GM12878 (cell line): ENCODE measurements at regions not wholly inside any gene's neighbourhood (a gene's known extent, or its start where the extent isn't known, plus 50 kb on each side); places are given as distances from the start of the nearest gene placed in this dataset.

Experiments
- ATAC-seq: fragments of 200-7000 bp; cut with Tn5 transposase; 3 replicates; pipeline ENCODE4 v1.9.1; 2020; ENCODE audit warnings: mild to moderate bottlenecking, moderate library complexity
- BruUV-seq: library from RNA; stranded (reverse); fragments of 400-500 nt; replicated peaks from 2 replicates; lab custom pipeline; 2021; lab: Mats Ljungman, UMichigan
- CTCF ChIA-PET: fragments of 300-600 bp; sonication (Branson Sonifier 250); formaldehyde crosslinking; extraction: SDS; loops from one replicate; lab custom pipeline; 2021; ENCODE audit warnings: inconsistent platforms; lab: Yijun Ruan, JAX
- POLR2A ChIA-PET: fragments of 350-600 bp; formaldehyde crosslinking; extraction: SDS; loops from one replicate; lab custom pipeline; 2021; ENCODE audit warnings: inconsistent platforms; lab: Charles Lee
- RAD21 ChIA-PET: fragments of 300-600 bp; sonication (Branson Sonifier 250); formaldehyde crosslinking; loops from one replicate; lab custom pipeline; 2023; ENCODE audit warnings: antibody characterized with exemption; ENCODE audit not compliant: unreplicated experiment; lab: Charles Lee
- SMC1A ChIA-PET: fragments of 300-600 bp; sonication (Branson Sonifier 250); formaldehyde crosslinking; loops from one replicate; lab custom pipeline; 2023; ENCODE audit not compliant: unreplicated experiment, uncharacterized antibody; lab: Charles Lee
- DNase-seq: peaks from one replicate; pipeline ENCODE4 v3.0.0-alpha.2; 2011; ENCODE audit warnings: low read depth, low spot score
- FAIRE-seq: peaks from 3 replicates; lab custom pipeline; 2011; peaks lifted over from hg19 to GRCh38; lab: Jason Lieb, UNC
- H2AFZ ChIP-seq: 2 replicates; pipeline ENCODE4 v1.6.0; 2011; ENCODE audit warnings: low read depth, low read length, control low read depth; ENCODE audit not compliant: control insufficient read depth
- H3K27ac ChIP-seq: 2 replicates; pipeline ENCODE4 v1.5.1; 2011; ENCODE audit warnings: control low read depth; ENCODE audit not compliant: control insufficient read depth, insufficient read depth
- H3K27me3 ChIP-seq, 2 experiments: replicated peaks in 1 of 2; 2 replicates each; pipeline versions ENCODE4 v1.6.0 to v1.6.1; 2011; ENCODE audit warnings: low read length in 1 of 2; ENCODE audit not compliant: control insufficient read depth in 2 of 2, insufficient read depth in 2 of 2
- H3K36me3 ChIP-seq, 2 experiments: 2 replicates each; pipeline ENCODE4 v1.5.1; 2011; ENCODE audit warnings: low read length in 1 of 2; ENCODE audit not compliant: control insufficient read depth in 2 of 2, insufficient read depth in 2 of 2
- H3K4me1 ChIP-seq: 2 replicates; pipeline ENCODE4 v1.6.1; 2011; ENCODE audit warnings: mild to moderate bottlenecking, low read length, moderate library complexity, mixed read lengths; ENCODE audit not compliant: control insufficient read depth, insufficient read depth
- H3K4me2 ChIP-seq: 2 replicates; pipeline ENCODE4 v1.6.0; 2011; ENCODE audit warnings: control low read depth; ENCODE audit not compliant: control insufficient read depth, insufficient read depth
- H3K4me3 ChIP-seq: fragments of 200-600 bp; sonication (generic); 2 replicates; pipeline ENCODE4 v1.5.1; 2016
- H3K79me2 ChIP-seq: 2 replicates; pipeline ENCODE4 v1.6.0; 2011; ENCODE audit warnings: low read length; ENCODE audit not compliant: control insufficient read depth, insufficient read depth
- H3K9ac ChIP-seq: 2 replicates; pipeline ENCODE4 v1.8.0; 2011; ENCODE audit warnings: low read length, control low read depth, mixed read lengths; ENCODE audit not compliant: control insufficient read depth, insufficient read depth
- H3K9me3 ChIP-seq: replicated peaks from 3 replicates; pipeline ENCODE4 v1.5.1; 2011; ENCODE audit warnings: mild to moderate bottlenecking, low read length; ENCODE audit not compliant: control insufficient read depth, insufficient read depth
- H4K20me1 ChIP-seq: 2 replicates; pipeline ENCODE4 v1.6.0; 2011; ENCODE audit not compliant: control insufficient read depth, insufficient read depth
- BCL11A ChIP-seq: IDR thresholded peaks from 2 replicates; pipeline ENCODE4 v1.6.1; 2011; ENCODE audit warnings: low read depth, low read length
- CHD1 ChIP-seq: IDR thresholded peaks from 2 replicates; pipeline ENCODE4 v1.6.1; 2012; ENCODE audit warnings: low read depth, low read length, improper control_type of control experiment
- CREB1 ChIP-seq: IDR thresholded peaks from 2 replicates; pipeline ENCODE4 v1.6.1; 2012; ENCODE audit warnings: low read depth, mild to moderate bottlenecking, inconsistent platforms
- DPF2 ChIP-seq: fragments of 450-650 bp; IDR thresholded peaks from 2 replicates; pipeline ENCODE4 v1.6.1; 2017; ENCODE audit warnings: mild to moderate bottlenecking
- E2F4 ChIP-seq: IDR thresholded peaks from 2 replicates; pipeline ENCODE4 v1.6.1; 2012; ENCODE audit warnings: low read depth, low read length, improper control_type of control experiment
- EED ChIP-seq: sonication (generic); IDR thresholded peaks from 2 replicates; pipeline ENCODE4 v1.6.1; 2016; ENCODE audit warnings: antibody characterized with exemption, low read depth
- KDM1A ChIP-seq: fragments of 200-600 bp; sonication (generic); IDR thresholded peaks from 2 replicates; pipeline ENCODE4 v1.6.1; 2016; ENCODE audit warnings: borderline replicate concordance
- LARP7 ChIP-seq: fragments of 450-650 bp; IDR thresholded peaks from 2 replicates; pipeline ENCODE4 v1.6.1; 2017; ENCODE audit warnings: mild to moderate bottlenecking
- MYC ChIP-seq: IDR thresholded peaks from 2 replicates; pipeline ENCODE4 v1.6.1; 2011; ENCODE audit warnings: mild to moderate bottlenecking, low read length, moderate library complexity, inconsistent platforms; ENCODE audit not compliant: insufficient read depth, insufficient replicate concordance, insufficient read length, severe bottlenecking
- POLR2A ChIP-seq: IDR thresholded peaks from 2 replicates; pipeline ENCODE4 v1.6.1; 2011; ENCODE audit warnings: low read depth, mild to moderate bottlenecking, low read length
- RBBP5 ChIP-seq: fragments of 200-600 bp; sonication (generic); conservative IDR thresholded peaks from 2 replicates; pipeline ENCODE4 v1.6.1; 2016
- SIX5 ChIP-seq: IDR thresholded peaks from 2 replicates; pipeline ENCODE4 v1.6.1; 2011; ENCODE audit warnings: mild to moderate bottlenecking, low read depth, low read length, moderate library complexity; ENCODE audit not compliant: severe bottlenecking
- USF2 ChIP-seq: IDR thresholded peaks from 2 replicates; pipeline ENCODE4 v1.6.1; 2011; ENCODE audit warnings: low read depth, low read length, improper control_type of control experiment, borderline replicate concordance
- ZBTB33 ChIP-seq: fragments of 450-650 bp; IDR thresholded peaks from 2 replicates; pipeline ENCODE4 v1.6.1; 2017; ENCODE audit warnings: mild to moderate bottlenecking
- ZNF274 ChIP-seq: IDR thresholded peaks from one replicate; pipeline ENCODE4 v1.8.0; 2011; ENCODE audit not compliant: insufficient read length, insufficient read depth
- WGBS: methylation state at CpG from one replicate; pipeline ENCODE4 v1.1.6; 2016; ENCODE audit warnings: low lambda C conversion rate; ENCODE audit not compliant: insufficient replicate concordance, insufficient coverage; ENCODE audit errors: missing lambda C conversion rate; 5-methylcytosine and 5-hydroxymethylcytosine counted together
- in situ Hi-C: fragments of 300-500 bp; cut with MboI; formaldehyde crosslinking; loops from 9 replicates; pipeline ENCODE4 v1.14.3; 2018; ENCODE audit warnings: mixed read lengths
- intact Hi-C: fragments of 100-400 bp; cut with micrococcal nuclease; formaldehyde crosslinking; loops from one replicate; pipeline ENCODE4 v1.14.2; 2022; ENCODE audit not compliant: unreplicated experiment
- TF ChIP-seq, protein P1 (sequence below): fragments of 450-650 bp; IDR thresholded peaks from 2 replicates; pipeline ENCODE4 v1.6.1; 2016; ENCODE audit warnings: mild to moderate bottlenecking
- TF ChIP-seq, protein P2 (sequence below): fragments of 450-650 bp; IDR thresholded peaks from 2 replicates; pipeline ENCODE4 v1.6.1; 2018; ENCODE audit warnings: mild to moderate bottlenecking, low read depth, moderate library complexity; ENCODE audit not compliant: partially characterized antibody

- FAIRE-seq = no peak
- H3K4me2 ChIP-seq = no peak overlapping the region
- TF ChIP-seq, protein P1, sequence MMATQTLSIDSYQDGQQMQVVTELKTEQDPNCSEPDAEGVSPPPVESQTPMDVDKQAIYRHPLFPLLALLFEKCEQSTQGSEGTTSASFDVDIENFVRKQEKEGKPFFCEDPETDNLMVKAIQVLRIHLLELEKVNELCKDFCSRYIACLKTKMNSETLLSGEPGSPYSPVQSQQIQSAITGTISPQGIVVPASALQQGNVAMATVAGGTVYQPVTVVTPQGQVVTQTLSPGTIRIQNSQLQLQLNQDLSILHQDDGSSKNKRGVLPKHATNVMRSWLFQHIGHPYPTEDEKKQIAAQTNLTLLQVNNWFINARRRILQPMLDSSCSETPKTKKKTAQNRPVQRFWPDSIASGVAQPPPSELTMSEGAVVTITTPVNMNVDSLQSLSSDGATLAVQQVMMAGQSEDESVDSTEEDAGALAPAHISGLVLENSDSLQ = no peak
- no peak for TF ChIP-seq ZBTB33
- no peak for TF ChIP-seq EED
- no peak for TF ChIP-seq POLR2A
- TF ChIP-seq BCL11A = no peak
- TF ChIP-seq CHD1 = no peak
- no peak for TF ChIP-seq LARP7
- TF ChIP-seq USF2 = no peak
- no peak for TF ChIP-seq DPF2
- TF ChIP-seq RBBP5 = no peak
- no peak for TF ChIP-seq CREB1
- no peak for TF ChIP-seq KDM1A
- no peak for TF ChIP-seq ZNF274
- TF ChIP-seq SIX5 = no peak
- TF ChIP-seq E2F4 = no peak
- TF ChIP-seq MYC = no peak
- TF ChIP-seq, protein P2, sequence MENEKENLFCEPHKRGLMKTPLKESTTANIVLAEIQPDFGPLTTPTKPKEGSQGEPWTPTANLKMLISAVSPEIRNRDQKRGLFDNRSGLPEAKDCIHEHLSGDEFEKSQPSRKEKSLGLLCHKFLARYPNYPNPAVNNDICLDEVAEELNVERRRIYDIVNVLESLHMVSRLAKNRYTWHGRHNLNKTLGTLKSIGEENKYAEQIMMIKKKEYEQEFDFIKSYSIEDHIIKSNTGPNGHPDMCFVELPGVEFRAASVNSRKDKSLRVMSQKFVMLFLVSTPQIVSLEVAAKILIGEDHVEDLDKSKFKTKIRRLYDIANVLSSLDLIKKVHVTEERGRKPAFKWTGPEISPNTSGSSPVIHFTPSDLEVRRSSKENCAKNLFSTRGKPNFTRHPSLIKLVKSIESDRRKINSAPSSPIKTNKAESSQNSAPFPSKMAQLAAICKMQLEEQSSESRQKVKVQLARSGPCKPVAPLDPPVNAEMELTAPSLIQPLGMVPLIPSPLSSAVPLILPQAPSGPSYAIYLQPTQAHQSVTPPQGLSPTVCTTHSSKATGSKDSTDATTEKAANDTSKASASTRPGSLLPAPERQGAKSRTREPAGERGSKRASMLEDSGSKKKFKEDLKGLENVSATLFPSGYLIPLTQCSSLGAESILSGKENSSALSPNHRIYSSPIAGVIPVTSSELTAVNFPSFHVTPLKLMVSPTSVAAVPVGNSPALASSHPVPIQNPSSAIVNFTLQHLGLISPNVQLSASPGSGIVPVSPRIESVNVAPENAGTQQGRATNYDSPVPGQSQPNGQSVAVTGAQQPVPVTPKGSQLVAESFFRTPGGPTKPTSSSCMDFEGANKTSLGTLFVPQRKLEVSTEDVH = no peak
Observed at GRCh38 chr18:63065172-63065571, 254.4 kb downstream of the BCL2 start.

More at GRCh38 chr18:63065172-63065571, 254.4 kb downstream of the BCL2 start:
- SMC1A ChIA-PET = interaction anchor here (1.1 to 1.7 kb wide), 2 partner anchors 9 to 11 kb away, joined by 3 to 4 read pairs; no protein-coding TSS in a partner anchor
- CTCF ChIA-PET = interaction anchor here (0.6 to 1.7 kb wide), 2 partner anchors 49 to 333 kb away, joined by 3 to 4 read pairs; no protein-coding TSS in a partner anchor
- H3K4me3 ChIP-seq = no peak overlapping the region
- no peaks in the 10 kb centered on the region for H3K36me3 ChIP-seq
- RAD21 ChIA-PET = no interaction called here
- POLR2A ChIA-PET = interaction anchor here (0.7 to 1.5 kb wide), 2 partner anchors 10 to 526 kb away, joined by 3 to 5 read pairs; no protein-coding TSS in a partner anchor
- H2AFZ ChIP-seq = no peak overlapping the region; the same call in 1 of the 2 replicates
- BruUV-seq = no TSS peak
- H3K27ac ChIP-seq = no peak overlapping the region
- intact Hi-C loops (no loop called here), in situ Hi-C loops (no loop called here)
- no peaks in the 10 kb centered on the region for H3K4me1 ChIP-seq
- no peaks in the 10 kb centered on the region for H4K20me1 ChIP-seq
- H3K27me3 ChIP-seq = no peaks in the 10 kb centered on the region
- no peak for ATAC-seq
- no peaks in the 10 kb centered on the region for H3K79me2 ChIP-seq
- 55% methylated on average over 9 of the region's 10 CpGs for WGBS
- DNase-seq = no peak
- H3K9ac ChIP-seq = no peak overlapping the region
- no peaks in the 10 kb centered on the region; the same call in 2 of the 3 replicates for H3K9me3 ChIP-seq
